SK-N-SH treated with all-trans-retinoic acid at 6 μM for 48 hours (cell line): ENCODE measurements at regions not wholly inside any gene's neighbourhood (a gene's known extent, or its start where the extent isn't known, plus 50 kb on each side); places are given as distances from the start of the nearest gene placed in this dataset.

Experiments used
- BACH2 ChIP-seq: fragments of 250-450 bp; sonication (Bioruptor Pico); IDR thresholded peaks from 2 replicates; pipeline ENCODE4 v1.9.0; 2021; ENCODE audit warnings: mild to moderate bottlenecking, borderline replicate concordance
- CREB5 ChIP-seq: fragments of 250-450 bp; sonication (Bioruptor Pico); IDR thresholded peaks from 2 replicates; pipeline ENCODE4 v1.5.1; 2020; ENCODE audit warnings: low read depth, mild to moderate bottlenecking, moderate library complexity
- OSR1 ChIP-seq: fragments of 250-450 bp; sonication (Bioruptor Pico); IDR thresholded peaks from 2 replicates; pipeline ENCODE4 v1.8.0; 2022; ENCODE audit warnings: moderate library complexity, mild to moderate bottlenecking, inconsistent platforms
- PATZ1 ChIP-seq: fragments of 250-450 bp; sonication (Bioruptor Pico); IDR thresholded peaks from 2 replicates; pipeline ENCODE4 v1.8.0; 2020; ENCODE audit warnings: mild to moderate bottlenecking, moderate library complexity, borderline replicate concordance
- PPARA ChIP-seq: fragments of 250-450 bp; sonication (Bioruptor Pico); IDR thresholded peaks from 2 replicates; pipeline ENCODE4 v1.5.0; 2020; ENCODE audit warnings: mild to moderate bottlenecking, borderline replicate concordance
- RARB ChIP-seq: fragments of 250-450 bp; sonication (Bioruptor Pico); IDR thresholded peaks from 2 replicates; pipeline ENCODE4 v1.8.0; 2021; ENCODE audit warnings: mild to moderate bottlenecking, moderate library complexity
- SNAI2 ChIP-seq: fragments of 250-450 bp; sonication (Bioruptor Pico); IDR thresholded peaks from 2 replicates; pipeline ENCODE4 v1.5.0; 2020; ENCODE audit warnings: mild to moderate bottlenecking, moderate library complexity
- TSHZ2 ChIP-seq: fragments of 250-450 bp; sonication (Bioruptor Pico); IDR thresholded peaks from 2 replicates; pipeline ENCODE4 v1.5.0; 2020; ENCODE audit warnings: mild to moderate bottlenecking, moderate library complexity
- ZFP3 ChIP-seq: fragments of 250-450 bp; sonication (Bioruptor Pico); IDR thresholded peaks from 2 replicates; pipeline ENCODE4 v1.5.0; 2020; ENCODE audit warnings: mild to moderate bottlenecking, moderate library complexity
- ZNF565 ChIP-seq: fragments of 450-650 bp; formaldehyde crosslinking; conservative IDR thresholded peaks from 2 replicates; pipeline ENCODE4 v1.5.0; 2020; ENCODE audit warnings: low read depth, mild to moderate bottlenecking, moderate library complexity

- TF ChIP-seq CREB5 (CRISPR knock-in tag) = no peak
- TF ChIP-seq TSHZ2 (CRISPR knock-in tag) = no peak
- TF ChIP-seq RARB = no peak
- no peak for TF ChIP-seq SNAI2 (CRISPR knock-in tag)
- no peak for TF ChIP-seq ZFP3 (CRISPR knock-in tag)
- TF ChIP-seq PPARA = no peak
- no peak for TF ChIP-seq OSR1
- TF ChIP-seq PATZ1 (CRISPR knock-in tag) = no peak
- TF ChIP-seq BACH2 = no peak
- TF ChIP-seq ZNF565 = no peak
Observed at GRCh38 chr2:192307530-192307929, 112.8 kb upstream of the TMEFF2 start.
